ENCODE measurements at regions not wholly inside any gene's neighbourhood (a gene's known extent, or its start where the extent isn't known, plus 50 kb on each side); places are given as distances from the start of the nearest gene placed in this dataset.

GRCh38 chr5:115402822-115403577 is 106.5 kb upstream of the CCDC112 start:
- no peak for DNase-seq

- no peak for DNase-seq
These were observed 105.6 kb upstream of the CCDC112 start for GRCh38 chr5:115402092-115402491.

GRCh38 chr5:115398719-115399118 is 102.3 kb upstream of the CCDC112 start:
- DNase-seq, result no peak

GRCh38 chr5:115396688-115397087 is 100.2 kb upstream of the CCDC112 start:
- no peak for DNase-seq

DNA sequence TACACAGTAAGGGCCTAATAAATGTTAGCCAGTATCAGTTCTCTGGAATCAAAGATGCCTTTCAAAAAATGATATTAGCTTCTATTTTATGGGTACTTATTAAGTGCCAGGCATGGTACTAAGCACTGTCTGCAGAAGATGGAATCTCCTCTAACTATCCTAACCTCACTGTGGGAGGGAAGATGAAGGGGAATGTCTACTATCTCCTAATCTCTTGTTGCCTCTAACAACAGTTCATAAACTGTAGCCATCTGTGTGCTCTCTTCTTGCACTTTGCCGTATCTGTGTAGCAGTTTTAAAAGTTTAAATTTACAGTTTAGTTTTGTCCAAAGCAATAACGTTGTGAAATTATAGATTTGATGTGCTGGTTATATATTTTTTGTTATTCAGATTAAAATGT is 99.6 kb upstream of the CCDC112 start:
- DNase-seq, result no peak

GRCh38 chr5:115394531-115394930 is 98.1 kb upstream of the CCDC112 start:
- DNase-seq, result no peak

GRCh38 chr5:115393239-115393638 is 96.8 kb upstream of the CCDC112 start:
- DNase-seq, result no peak

DNA sequence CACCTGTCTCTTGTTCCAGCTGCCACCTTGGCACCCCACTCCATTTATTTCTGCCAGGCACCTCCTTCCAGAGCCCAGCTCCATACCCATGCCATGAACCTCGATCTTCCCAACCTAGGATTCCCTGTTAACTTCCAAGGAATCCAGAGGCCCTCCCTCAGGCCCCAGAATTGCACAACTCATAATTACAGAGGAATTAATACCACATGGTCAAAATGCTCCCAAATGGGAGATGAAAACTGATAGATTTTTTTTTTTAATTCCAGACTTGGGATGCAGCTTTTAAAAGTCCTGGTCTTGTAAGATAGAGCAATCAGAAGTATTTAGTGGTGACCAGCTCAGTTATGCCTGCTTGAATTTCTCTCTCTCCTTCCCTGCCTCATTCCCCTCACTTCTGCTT is 96.2 kb upstream of the CCDC112 start:
- no peak for DNase-seq

GRCh38 chr5:115391780-115392179 is 95.3 kb upstream of the CCDC112 start:
- no peak for DNase-seq

DNA sequence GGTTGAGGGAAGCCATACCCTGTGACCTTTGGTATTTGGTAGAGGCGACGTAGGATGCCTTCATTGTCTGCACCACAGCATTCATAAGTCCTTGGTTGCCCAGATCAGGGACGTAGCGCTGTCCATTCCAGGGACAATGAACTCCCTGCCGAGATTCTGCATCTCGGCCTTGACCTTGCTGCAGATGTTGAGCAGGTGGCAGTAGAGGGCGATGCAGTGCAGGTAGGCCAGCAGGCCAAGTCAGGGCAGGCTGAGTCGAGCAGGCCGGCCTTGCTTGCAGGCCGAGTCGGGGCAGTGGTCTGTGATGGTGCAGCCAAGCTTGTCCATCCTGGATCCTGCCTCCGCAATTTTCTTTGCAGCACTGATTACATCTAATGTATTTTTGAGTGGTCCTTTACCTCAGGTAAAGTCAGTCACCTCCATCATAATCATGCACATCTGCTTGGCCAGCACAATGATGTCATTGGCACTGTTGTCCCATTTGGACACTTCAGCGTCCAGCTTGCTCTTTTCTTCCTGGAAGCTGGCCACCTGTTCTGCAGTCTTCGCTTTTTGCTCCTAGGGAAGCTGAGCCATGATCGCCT is 93.4 kb upstream of the CCDC112 start:
- no peak for DNase-seq

GRCh38 chr5:115389034-115389798 is 92.8 kb upstream of the CCDC112 start:
- DNase-seq, result no peak

- DNase-seq, result no peak
These were observed 91.8 kb upstream of the CCDC112 start for GRCh38 chr5:115388240-115388639.

- DNase-seq, result no peak
These were observed 91.4 kb upstream of the CCDC112 start for GRCh38 chr5:115387816-115388215.

DNA sequence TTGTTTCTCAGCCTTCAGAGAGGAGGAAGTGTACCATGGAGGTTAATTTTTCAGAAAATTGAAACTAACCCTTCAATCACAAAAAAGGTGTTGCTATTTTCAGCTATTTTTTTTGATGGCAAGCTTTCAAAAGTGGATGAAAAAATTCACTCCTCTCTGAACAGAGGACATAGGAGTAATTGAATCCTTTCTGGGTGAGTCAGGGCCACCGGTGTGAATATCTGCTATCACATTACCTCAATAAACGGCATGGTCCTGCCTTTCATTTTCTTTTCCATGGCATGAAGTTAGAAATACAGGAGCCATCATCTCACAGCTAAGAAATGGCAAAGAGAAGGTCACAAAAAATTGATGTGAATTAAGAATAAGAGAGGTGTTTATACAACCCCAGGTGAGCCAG is 90.2 kb upstream of the CCDC112 start:
- no peak for DNase-seq

GRCh38 chr5:115384587-115385375 is 88.3 kb upstream of the CCDC112 start:
- DNase-seq, result no peak

GRCh38 chr5:115382989-115383388 is 86.5 kb upstream of the CCDC112 start:
- no peak for DNase-seq

DNA sequence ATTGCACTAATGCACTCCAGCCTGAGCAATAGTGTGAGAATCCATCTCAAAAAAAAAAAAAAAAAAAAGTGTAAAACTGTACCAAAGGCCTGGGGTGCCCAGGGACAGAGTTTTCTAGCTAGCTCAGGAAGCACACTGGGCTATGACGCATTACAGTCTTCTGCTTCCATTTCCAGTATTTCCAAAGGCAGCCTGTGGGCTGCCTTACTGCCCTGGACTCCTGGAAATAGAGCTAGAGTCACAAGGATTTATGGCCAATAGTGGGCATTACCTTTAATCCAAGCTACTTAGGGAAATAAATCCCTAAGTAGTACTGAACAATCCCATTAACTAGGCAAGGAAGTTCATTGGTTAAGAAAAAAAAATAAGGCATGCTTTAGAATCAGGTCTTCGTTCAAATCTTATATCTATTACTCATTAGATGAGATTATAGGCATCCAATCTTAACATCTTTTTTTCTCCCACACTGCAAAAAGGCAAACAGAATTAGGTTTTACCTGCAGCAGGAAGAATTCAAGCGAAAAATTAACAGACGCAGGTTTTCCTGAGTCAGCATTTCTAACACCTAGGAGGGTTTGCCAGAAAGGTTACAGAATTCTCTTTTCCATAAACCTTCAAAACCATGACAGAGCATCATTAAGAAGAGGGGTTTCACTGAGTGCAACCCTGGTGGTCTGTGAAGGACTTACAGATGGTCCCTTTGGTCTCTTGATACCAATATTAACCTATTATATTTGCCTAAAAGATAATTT is 85.6 kb upstream of the CCDC112 start:
- no peak for DNase-seq

- no peak for DNase-seq
These were observed 83.3 kb upstream of the CCDC112 start for GRCh38 chr5:115379622-115380344.

- no peak for DNase-seq
These were observed 82.3 kb upstream of the CCDC112 start for GRCh38 chr5:115378754-115379153.

- DNase-seq, result no peak
These were observed 81.2 kb upstream of the CCDC112 start for GRCh38 chr5:115377468-115378217.

DNA sequence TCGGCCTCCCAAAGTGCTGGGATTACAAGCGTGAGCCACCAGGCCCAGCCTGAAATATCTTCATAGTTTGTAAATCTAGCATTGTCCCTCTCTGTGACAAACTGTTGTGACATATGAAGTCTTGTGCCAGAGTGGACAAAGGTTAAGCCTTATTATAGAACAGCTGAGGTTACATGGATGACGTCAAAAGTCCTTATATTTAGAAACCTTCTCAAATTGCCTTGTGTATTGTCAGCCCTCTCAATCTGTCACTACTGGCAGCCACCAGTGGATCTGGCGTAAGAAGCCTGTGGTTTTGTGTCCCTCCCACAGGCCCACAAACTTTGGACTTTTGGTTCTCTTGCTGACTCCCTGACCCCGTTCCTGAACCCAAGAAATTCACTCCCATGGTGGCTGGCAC is 79.4 kb upstream of the CCDC112 start:
- DNase-seq, result no peak
